ENCODE measurements at regions not wholly inside any gene's neighbourhood (a gene's known extent, or its start where the extent isn't known, plus 50 kb on each side); places are given as distances from the start of the nearest gene placed in this dataset.

DNA sequence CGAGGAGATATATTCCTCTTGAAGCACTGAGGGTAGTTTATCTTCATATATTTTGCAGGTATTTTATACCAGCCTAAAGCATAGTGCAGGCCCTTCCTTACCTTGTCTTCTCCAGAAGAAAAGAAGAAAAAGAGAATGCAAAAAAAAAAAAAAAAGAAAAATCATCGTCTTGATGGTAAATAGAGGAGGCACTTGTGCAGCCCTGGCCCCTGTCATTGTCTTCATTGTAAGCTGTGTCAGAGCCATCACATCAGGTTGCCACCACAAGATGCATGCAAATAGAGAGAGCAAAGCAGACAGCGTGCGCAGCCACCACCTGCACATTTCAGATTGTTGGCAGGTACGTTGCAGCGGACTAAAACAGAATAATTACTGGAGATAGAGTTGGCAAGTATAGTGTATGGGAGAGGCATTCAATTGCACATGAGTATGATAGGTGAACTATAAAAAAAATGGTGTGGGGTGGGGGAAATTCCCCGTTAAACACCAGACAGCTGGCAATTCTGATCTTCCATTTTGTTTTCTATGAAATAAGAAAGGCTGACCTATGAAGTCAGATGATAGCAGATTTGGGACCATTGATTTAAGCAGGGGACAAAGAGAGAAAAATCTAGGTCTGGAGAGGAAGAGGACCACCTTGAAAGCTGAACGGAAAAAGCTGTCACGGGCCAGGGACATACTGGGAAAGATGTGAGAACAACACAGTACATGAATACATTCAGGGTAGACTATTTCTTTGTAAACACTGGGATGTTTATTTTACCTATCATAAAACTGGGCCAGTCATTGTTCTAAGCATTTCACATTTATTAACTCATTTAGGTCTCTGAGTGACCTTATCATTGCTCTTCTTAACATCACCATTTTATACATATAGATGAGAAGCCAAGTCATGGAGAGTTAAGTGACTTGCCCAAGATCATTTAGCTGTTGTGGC, 306.3 kb upstream of the SP8 start:
- DNase-seq (ENCODE audit: low spot score), result no peak

DNA sequence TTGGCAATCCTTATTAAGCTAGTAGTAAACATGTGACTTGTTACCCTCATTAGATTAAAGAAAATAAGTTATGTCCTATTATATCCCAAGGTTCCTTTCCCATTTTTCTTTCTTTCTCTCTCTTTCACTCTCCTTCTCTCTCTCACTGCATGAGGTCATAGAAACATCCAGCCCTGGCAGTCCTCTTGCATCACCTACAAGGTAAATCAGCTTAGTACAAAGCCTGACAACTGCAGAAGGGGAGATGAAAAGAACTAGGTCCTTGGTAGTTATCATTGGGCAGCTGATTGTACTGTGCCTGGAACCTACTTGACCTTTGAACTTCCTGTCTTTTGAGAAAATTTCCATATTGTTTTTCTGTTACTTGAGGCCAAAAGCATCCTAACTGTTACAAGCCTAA, 307.9 kb upstream of the SP8 start:
- DNase-seq (ENCODE audit: low spot score), result no peak

DNA sequence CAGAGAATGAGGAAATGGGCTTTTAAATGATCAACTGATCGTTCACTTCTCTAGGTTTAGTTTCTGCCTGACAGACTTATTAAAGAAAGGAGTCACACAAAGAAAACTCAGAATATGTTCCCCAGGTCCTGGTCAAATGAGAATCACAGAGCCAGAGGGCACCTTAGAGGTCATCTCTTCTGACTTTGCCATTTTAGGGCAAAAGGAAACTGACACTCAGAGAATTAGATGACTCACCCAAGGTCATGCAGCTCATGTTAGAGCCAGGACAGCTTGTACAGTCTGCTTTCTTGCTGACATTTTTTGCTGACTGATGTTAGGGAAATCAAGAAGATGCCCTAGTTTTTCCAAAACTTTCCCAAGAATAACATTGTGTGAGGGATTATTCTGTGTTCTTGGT, 312.7 kb upstream of the SP8 start:
- no peak for DNase-seq (ENCODE audit: low spot score)

DNA sequence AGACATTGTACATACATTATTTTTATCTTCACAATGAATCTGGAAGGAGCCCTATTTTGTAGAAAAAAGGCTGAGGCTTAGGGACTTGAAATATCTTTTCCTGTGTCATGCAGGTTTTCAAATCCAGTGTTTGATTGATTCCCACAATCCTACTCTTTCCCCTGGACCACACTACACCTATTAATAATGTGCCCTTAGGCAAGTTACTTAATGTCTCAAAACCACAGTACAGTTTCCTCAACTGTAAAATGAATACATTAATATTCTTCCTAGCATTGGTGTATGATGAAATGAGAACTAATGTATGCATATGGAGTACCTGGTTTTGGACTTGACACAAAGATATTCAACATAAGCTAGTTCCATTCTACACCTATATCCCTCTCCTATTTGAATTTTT, 313.3 kb upstream of the SP8 start:
- no peak for DNase-seq (ENCODE audit: low spot score)

DNA sequence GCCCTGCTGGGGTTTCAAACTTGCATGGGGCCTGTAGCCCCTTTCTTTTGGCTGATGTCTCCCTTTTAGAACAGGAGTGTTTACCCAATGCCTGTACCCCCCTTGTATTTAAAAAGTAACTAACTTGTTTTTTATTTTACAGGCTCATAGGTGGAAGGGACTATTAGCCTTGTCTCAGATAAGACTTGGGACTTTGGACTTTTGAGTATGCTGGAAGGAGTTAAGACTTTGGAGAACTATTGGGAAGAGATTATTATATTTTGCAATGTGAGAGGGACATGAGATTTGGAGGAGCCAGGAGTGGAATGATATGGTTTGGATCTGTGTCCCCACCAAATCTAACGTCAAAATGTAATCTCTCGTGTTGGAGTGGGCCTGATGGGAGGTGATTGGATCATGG, 314.9 kb upstream of the SP8 start:
- DNase-seq (ENCODE audit: low spot score), result no peak

DNA sequence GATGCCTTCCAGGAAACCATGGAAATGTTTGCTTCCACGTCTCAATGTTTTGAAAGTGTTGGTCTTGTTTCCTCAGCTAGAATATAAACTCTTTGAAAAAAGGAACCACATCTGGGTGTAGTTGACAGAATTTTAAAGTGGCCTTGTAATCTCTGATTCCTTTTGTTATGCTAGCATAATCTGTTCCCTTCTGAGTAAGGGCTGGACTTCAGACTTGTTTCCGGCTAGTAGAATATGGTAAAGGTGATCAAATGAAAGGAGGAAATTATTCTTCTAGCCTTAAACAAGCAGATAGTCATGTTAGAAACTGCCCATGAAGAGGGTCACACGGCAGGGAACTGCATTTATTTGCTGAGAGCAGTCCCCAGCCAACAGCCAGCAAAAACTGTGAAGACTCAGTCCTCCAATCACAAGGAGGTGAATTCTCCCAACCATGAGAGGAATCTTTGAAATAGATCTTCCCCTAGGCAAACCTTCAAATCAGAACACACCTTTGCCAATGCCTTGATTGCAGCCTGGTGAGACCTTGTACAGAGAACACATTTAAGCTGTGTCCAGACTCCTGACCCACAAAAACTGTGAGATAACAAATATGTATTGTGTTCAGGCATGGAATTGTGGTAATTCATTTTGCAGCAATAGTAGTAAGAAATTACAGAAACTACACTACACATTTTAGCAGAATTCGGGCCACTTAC, 316.9 kb upstream of the SP8 start:
- DNase-seq (ENCODE audit: low spot score), result no peak

DNA sequence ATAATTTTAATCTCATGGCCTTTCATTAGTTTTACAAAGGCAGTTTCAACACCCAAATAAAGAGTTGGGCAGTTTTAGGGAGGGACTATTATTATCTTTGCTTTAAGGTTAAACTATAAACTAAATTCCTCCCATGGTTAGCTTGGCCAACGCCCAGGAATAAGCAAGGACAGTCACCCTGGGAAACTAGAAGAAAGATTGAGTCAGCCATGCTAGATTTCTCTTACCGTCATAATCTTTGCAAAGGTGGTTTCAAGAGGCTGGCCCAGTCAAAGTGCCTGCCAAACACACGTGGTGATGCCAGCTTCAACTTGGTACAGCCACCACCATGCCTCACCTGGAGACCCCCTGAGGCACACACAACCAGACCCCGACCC, 317.4 kb upstream of the SP8 start:
- DNase-seq (ENCODE audit: low spot score), result no peak

DNA sequence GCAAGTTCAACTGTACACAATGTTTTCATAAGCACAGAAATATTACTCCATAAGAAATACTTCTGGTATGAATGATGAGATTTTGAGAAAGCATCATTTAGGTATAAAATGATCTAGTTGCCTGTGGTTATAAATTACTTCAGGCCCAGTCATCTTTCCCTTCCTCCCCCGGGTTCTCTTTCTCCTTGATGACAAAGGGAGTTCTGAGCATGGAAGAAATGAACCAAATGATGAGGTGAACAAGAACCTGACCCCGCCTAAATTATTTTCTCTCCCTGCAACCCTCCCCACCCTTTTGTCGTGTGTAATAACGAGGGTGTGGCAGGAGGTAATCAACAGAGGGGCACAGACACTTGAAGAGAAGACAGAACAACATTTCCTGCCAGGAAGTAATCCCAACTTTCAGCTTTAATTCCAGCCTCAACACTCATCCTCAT, 319.6 kb upstream of the SP8 start:
- DNase-seq (ENCODE audit: low spot score), result no peak

DNA sequence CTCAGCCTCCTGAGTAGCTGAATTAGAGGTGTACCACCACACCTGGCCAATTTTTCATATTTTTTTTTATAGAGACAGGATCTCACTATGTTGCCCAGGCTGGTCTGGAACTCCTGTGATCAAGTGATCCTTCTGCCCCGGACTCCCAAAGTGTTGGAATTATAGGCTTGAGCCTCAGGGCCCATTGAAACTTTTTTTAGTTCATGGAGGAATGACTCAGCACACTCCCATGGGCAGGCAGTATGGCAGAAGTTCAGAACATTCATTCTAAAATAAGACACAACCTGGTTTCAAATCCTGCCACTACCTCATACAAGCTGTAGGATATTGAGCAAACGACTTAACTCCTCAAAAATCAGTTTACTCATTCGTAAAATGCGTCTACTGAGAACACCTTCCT, 320.4 kb upstream of the SP8 start:
- no peak for DNase-seq (ENCODE audit: low spot score)

DNA sequence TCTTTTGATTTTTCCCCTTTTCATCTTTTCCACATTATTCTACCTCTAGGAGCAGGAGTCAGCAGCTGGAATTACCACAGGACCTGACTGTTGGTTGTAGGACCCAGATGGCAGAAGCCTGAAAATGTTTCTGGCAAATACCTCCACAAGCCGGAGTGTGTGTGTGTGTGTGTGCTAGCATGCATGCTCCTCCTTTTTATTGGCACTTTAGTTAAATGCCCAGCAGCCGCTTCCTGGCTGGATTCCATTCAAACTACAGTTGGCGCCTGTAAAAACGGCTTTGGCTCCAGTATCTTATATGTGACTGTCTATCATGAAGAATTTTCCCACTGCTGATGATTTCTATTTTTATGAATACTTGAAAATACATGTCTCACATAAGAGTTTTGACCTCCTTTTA, 319.7 kb upstream of the SP4 start:
- DNase-seq (ENCODE audit: low spot score), result no peak

DNA sequence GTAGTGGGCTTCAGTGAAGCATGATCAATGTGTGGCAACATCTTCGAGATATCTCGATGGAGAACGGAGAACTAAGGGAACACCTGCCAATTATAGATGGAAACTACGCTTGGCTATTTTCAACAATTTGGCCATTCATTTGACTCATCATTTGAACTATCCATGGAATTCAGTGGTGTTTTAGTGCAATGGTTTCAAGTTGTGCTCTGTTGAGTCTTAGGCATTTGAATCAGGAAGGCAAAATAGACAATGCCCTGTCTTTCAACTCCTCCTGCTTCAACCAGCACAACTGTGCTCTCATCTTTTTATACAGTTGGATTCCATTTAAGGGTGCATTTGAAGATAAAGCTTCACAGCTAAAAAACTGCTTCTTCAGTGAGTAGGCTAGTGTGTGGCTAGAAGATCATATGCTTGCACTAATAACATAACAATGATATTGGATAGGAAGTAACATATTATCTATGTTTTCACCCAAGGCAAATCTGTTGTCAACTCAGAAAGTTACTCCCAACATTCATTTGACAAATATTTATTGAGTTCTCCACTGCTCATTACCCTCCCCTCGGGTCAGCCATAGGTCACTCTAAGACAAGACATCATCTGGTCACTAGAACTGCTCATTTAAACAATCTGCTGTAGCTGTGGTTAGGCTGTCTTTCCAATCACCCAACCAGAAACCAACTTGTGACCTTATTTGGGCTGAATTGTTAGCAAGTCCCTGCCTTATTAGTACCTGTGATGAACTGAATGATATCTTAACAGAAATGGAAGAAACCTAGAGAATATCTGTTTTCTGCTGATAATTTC, 314.1 kb upstream of the SP4 start:
- DNase-seq (ENCODE audit: low spot score), result no peak

DNA sequence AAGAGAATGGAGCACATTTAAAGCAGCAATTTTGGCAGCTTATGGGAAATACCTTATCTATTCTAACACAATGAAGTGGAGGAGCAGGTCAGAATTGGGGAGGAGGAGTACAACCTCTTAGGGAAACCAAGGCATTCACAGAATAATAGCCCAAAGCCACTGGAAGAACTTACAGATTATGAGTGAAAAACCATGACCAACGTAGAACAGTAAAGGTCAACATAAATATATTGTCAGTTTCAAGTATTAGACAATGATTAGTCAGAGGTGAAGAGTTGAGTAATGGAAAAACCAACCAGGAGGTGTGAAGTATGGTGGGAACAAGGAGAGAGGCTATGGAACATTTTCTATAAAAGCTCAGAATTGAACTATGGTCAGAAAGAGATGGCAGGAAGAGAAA, 304.3 kb upstream of the SP4 start:
- DNase-seq (ENCODE audit: low spot score), result no peak

DNA sequence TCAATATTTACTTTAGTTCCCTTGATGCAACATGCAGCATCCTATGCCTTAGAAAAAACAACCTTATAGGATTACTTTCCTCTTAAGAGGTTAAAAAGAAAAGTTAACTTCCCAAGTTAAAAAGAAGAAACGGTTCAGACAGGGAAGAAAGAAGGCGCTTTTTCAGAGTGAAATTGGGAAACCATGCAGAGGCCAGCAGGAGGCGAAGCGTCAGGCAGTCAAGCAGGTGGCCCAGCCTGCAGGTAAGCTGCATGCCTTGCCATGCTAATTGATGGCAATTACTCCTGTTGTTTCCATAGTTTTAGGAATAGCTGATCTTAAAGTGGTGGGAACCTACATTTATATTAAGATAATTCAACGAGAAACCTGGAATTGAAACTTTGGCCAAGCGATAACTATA, 302.6 kb upstream of the SP4 start:
- DNase-seq (ENCODE audit: low spot score), result no peak

DNA sequence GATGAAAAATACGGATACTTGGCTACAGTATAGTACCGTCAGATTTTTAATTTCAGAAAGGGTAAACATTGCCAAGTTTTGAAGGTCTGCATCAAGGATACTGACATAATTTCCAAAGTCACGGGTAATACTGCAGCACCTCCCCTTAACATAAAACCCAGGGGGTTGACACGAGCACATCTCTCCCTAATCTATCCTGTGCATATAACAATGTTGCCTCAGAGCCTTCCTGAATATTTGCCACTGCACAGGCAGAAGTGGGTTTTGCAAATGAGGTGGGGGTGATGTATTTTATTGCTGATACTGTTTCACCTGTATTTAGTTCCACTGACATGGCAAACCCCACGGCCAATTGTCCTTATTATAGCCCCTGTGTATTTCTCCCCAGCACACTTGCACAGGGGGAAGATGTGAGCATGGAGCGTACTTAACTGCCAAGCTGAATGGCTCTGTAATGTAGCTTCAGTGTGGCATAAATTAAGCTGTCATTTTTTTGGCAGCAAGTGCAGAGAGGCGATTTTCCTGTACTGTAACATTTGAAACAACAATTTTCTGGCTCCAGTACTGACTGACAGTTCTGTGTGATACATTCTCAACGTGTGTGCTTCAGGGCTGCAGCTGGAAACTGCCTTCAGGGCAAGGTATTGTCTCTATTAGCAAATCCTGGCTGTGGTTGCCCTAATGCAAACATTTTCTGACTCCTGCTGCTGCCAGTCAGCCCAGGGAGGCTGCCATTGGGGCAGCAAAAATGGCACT, 299.6 kb upstream of the SP4 start:
- no peak for DNase-seq (ENCODE audit: low spot score)

DNA sequence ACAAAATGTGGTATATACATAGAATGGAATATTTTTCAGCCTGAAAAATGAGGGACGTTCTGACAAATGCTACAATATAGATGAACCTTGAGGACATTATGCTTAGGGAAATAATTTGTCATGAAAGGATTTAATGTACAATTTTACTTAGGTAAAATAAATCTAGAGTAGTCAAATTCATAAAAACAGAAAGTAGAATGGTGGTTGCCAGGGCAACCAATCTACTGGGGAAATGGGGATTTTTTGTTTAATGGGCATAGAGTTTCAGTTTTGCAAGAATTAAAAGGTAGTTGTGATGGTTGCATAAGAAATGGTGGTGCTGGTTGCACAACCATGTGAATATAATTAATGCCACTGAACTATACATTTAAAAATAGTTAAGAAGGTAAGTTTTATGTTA, 296.0 kb upstream of the SP4 start:
- no peak for DNase-seq (ENCODE audit: low spot score)

DNA sequence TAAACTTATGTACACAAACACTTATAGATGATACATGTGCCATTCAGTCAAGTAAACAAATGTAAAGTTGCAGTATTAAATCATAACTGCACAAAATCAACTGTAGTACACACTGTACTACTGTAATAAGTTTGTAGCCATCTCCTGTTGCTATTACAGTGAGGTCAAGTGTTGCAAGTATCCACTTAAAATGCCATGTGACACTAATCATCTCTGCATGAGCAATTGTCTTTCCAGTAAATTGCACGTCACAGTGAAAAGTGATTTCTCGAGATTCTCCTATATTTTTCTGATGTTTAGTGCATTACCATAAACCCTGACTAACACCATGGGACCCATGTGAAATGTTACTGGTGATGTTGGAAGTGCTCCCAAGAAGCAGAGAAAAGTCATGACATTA, 293.3 kb upstream of the SP4 start:
- DNase-seq (ENCODE audit: low spot score), result no peak

DNA sequence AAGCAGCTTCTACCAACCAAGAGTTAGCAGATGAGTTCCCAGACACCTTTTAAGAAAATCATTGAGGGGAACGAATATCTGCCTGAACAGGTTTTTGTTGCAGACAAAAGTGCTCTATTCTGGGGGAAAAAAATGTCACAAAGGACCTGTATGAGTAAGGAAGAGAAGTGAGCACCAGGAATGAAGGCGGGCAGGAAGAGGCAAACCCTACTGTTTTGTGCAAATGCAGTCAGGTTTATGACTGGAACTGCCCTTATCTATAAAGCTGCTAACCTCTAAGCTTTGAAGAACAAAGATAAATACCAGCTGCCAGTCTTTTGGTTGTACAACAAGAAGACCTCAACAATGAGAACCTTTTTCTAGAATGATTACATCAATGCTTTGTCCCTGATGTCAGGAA, 292.4 kb upstream of the SP4 start:
- DNase-seq (ENCODE audit: low spot score), result no peak

DNA sequence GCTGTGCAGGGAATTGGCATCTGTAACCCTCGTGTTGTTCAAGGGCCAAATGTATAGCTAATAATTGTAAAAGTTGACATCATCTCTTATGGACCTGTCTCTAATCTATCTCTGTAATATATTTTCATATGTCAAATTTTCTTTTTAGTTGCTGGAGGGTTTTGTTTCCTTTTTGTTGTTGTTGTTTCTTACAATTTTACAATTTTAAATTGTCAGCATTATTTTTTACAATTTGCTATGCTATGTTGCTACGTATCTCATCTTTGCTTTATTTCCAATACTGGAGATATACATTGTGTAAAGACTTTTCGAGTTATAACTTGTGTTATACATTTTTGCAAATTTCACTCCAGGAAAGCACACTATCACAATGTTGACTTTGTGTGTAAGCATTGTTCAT, 290.2 kb upstream of the SP4 start:
- DNase-seq (ENCODE audit: low spot score), result no peak

DNA sequence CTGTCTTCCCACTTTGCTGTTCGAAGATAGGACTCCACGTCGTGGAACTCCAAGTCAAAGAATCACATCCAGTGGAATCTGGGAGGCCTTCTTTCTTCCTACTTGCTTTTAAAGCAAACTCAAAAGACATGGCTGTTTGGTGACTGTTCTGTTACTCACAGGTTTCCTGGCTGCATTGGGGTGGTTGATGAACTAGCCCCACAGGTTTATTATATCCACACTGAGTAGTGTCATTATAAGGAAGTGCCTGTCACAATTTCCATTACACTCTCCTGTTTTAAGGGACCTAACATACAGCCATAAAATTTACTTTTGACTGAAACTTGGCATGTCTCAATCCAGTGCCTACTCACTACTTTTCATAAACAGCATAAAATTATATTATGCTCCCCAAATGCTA, 287.3 kb upstream of the SP4 start:
- DNase-seq (ENCODE audit: low spot score), result no peak

DNA sequence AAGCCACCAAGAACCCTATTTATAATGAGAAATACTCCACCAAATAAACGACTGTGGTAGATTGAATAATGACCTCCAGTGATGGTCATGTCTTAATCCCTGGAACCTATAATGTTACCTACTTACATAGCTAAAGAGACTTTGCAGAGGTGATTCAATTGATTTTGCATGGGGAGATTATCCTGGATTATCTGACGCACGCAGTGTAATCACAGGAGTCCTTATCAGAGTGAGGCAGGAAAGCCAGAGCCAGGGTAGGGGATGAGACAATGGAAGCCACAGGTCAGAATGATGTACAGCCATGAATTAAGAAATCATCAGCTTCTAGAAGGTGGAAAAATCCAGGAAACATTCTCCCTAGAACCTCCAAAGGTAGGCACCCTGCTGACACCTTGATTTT, 286.4 kb upstream of the SP4 start:
- no peak for DNase-seq (ENCODE audit: low spot score)

DNA sequence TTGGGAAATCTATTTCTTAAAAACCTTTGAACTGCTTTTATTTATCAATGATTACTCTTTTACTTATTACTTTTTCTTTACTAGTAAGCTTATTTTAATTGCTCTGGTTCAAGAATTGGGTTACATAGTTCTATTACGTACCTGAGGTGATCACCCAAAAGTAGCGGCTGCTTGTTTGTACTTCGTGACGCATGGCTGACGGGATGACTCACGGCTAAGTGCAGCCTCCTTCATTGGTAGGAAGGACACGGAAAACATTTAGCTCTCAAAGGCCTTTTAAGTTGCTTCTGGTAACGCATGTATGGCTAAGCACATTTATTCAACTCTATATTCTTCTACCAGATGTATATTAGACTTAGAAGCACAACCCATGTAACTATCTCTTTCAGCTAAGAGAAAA, 285.8 kb upstream of the SP4 start:
- no peak for DNase-seq (ENCODE audit: low spot score)

All from NAMALWA (cell line).